IPS-11a (cell line): ENCODE measurements at regions not wholly inside any gene's neighbourhood (a gene's known extent, or its start where the extent isn't known, plus 50 kb on each side); places are given as distances from the start of the nearest gene placed in this dataset.

Source experiments
- H3K4me3 ChIP-seq: one replicate; pipeline ENCODE4 v1.5.1; 2013; ENCODE audit warnings: low read depth, low read length, control low read depth

DNA sequence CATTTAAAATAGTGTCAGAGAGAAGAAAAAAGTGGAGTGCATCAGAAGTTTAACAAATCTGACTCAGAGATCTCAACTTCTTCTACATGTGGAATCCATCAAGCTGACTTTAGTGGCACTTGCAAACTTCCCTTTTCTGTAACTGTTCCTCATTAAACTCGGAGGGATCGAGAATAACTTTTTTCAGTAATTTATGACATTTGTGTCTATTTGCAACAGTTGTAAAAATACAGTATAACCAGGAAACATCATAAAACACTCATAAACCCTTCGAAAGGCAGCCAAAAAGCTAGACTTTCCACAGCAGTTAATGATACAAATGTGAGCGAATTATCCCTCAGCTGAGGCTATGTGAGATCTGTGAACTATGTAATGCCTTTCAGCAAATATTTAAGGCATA, 1936.8 kb upstream of the SEL1L start:
- H3K4me3 ChIP-seq, result no peak overlapping the region

GRCh38 chr14:83470959-83471695, 1937.5 kb upstream of the SEL1L start:
- H3K4me3 ChIP-seq, result no peak overlapping the region

- no peak overlapping the region for H3K4me3 ChIP-seq
Observed at GRCh38 chr14:83473416-83474235, 1940.0 kb upstream of the SEL1L start.

- no peak overlapping the region for H3K4me3 ChIP-seq
Observed at GRCh38 chr14:83478741-83479140, 1945.1 kb upstream of the SEL1L start.

- H3K4me3 ChIP-seq, result no peak overlapping the region
Observed at GRCh38 chr14:83483063-83483462, 1949.4 kb upstream of the SEL1L start.

- no peak overlapping the region for H3K4me3 ChIP-seq
Observed at GRCh38 chr14:83485591-83485990, 1951.9 kb upstream of the SEL1L start.

DNA sequence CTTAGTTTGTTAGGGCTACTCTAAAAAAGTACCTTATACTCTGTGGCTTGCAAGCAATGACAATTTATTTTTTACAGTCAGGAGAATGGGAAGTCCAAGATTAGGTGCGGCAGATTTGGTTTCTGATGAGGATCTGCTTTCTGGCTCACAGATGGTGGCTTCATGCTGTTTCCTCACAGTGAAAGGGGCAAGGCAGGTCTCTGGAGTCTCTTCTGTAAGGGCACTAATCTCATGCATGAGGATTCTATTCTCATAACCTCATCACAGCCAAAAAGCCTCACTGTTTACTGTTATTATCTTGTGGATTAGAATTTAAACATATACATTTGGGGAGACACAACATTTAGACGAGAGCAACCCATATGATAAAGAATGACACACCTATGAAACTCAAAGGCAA, 1957.4 kb upstream of the SEL1L start:
- no peak overlapping the region for H3K4me3 ChIP-seq

- no peak overlapping the region for H3K4me3 ChIP-seq
Observed at GRCh38 chr14:83520837-83521236, 1987.2 kb upstream of the SEL1L start.

GRCh38 chr14:83529531-83529930, 1995.9 kb upstream of the SEL1L start:
- H3K4me3 ChIP-seq, result no peak overlapping the region

GRCh38 chr14:83533734-83534133, 1996.2 kb upstream of the FLRT2 start:
- no peak overlapping the region for H3K4me3 ChIP-seq

- no peak overlapping the region for H3K4me3 ChIP-seq
Observed at GRCh38 chr14:83534995-83535394, 1994.9 kb upstream of the FLRT2 start.

GRCh38 chr14:83535444-83535843, 1994.5 kb upstream of the FLRT2 start:
- no peak overlapping the region for H3K4me3 ChIP-seq

DNA sequence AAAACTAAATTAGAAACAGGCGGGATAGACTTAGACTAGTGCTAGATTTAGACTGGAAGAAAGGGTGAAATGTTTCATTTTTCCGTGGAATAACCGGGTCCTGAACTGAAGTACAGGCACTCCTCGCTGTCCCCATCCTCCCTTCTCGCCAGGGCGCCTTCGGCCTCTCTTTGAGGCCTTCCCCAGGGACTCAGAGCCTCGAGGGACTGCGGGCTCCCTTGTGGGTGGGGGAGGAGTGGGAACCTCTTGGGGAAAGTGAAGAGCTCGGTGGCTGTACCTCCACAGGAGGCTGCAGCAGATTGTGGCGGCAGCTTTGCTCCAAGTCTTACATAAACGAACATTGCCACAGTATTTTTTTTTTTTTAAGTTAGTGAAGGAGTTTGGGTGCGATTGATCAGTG, 1988.8 kb upstream of the FLRT2 start:
- H3K4me3 ChIP-seq, result no peak overlapping the region

- H3K4me3 ChIP-seq, result no peak overlapping the region
Observed at GRCh38 chr14:83548061-83548839, 1981.7 kb upstream of the FLRT2 start.

DNA sequence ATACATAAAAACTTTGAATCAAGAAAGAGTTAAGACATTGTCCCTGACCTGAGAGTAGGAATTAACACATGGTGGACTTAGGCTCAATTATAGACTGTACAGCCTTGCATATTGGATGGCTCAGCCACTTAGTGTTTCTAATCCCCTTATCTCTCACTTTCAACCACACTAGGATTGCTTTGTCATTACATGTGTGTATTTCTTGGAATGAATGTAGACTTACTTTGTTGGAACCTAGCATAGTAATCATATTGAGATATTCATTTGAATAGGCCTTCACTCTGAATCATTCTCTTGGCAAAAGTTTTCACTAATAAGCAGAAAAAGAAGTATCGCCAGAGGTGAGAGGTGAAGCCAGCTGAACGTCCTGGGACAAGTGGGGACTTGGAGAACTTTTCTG, 1973.9 kb upstream of the FLRT2 start:
- no peak overlapping the region for H3K4me3 ChIP-seq

GRCh38 chr14:83556746-83557453, 1973.0 kb upstream of the FLRT2 start:
- no peak overlapping the region for H3K4me3 ChIP-seq

GRCh38 chr14:83558946-83559345, 1971.0 kb upstream of the FLRT2 start:
- H3K4me3 ChIP-seq, result no peak overlapping the region

DNA sequence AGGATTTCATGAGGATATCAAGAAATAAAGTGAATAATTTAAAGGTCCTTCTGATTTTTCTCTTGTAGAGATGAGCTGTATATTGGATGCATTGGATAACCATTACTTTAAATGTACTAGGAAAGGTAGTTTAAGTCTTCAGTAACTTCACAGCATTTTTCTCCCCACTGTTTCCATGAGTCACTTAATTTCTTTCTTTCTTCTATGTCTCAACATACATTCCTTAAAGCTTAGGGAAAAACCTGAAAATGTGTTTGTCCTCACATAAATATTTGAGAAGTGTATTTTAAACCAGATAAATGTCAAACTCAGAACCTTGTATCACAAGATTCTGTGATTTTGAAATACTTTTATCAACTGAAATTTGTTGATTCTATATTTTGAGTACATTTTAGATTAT, 1970.2 kb upstream of the FLRT2 start:
- no peak overlapping the region for H3K4me3 ChIP-seq

GRCh38 chr14:83561261-83561660, 1968.7 kb upstream of the FLRT2 start:
- H3K4me3 ChIP-seq, result no peak overlapping the region

GRCh38 chr14:83566567-83566966, 1963.4 kb upstream of the FLRT2 start:
- no peak overlapping the region for H3K4me3 ChIP-seq

- H3K4me3 ChIP-seq, result no peak overlapping the region
Observed at GRCh38 chr14:83568141-83568540, 1961.8 kb upstream of the FLRT2 start.
